ENCODE measurements at regions not wholly inside any gene's neighbourhood (a gene's known extent, or its start where the extent isn't known, plus 50 kb on each side); places are given as distances from the start of the nearest gene placed in this dataset.

DNA sequence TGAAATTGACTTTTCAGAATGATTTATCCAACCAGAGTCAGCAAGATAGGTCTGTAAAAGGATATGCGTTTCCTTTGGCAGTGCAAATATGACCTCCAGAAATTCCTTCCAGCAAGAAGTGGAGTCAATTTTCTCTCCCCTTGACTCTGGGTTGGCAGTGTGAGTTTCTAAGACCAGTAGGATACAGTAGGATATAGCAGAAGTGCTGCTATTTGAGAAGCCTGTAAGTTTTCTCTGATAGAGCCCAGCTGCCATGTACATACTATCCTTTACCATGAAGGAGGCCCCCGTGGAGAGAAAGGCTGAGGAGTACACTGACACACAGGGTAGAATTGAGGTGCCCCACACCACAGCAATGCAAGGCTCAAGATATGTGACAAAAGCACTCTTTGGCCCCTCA is 409.1 kb upstream of the PDZRN3 start:
- TF ChIP-seq, protein P1, sequence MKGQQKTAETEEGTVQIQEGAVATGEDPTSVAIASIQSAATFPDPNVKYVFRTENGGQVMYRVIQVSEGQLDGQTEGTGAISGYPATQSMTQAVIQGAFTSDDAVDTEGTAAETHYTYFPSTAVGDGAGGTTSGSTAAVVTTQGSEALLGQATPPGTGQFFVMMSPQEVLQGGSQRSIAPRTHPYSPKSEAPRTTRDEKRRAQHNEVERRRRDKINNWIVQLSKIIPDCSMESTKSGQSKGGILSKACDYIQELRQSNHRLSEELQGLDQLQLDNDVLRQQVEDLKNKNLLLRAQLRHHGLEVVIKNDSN (IDR thresholded peaks at IDR 0.05) = no peak
- no peak for TF ChIP-seq NFIC (IDR thresholded peaks at IDR 0.05)
- TF ChIP-seq ZBTB7A (IDR thresholded peaks at IDR 0.05; ENCODE audit: low read depth) = no peak
- no peak for TF ChIP-seq EP300 (IDR thresholded peaks at IDR 0.05; ENCODE audit: borderline replicate concordance)
- no peak for TF ChIP-seq EGR1 (IDR thresholded peaks at IDR 0.05)
- no peak for TF ChIP-seq YY1 (IDR thresholded peaks at IDR 0.05; ENCODE audit: low read depth)
- no peak for TF ChIP-seq FOXM1 (IDR thresholded peaks at IDR 0.05; ENCODE audit: borderline replicate concordance, low read depth)
- no peak for TF ChIP-seq CEBPB (IDR thresholded peaks at IDR 0.05)

DNA sequence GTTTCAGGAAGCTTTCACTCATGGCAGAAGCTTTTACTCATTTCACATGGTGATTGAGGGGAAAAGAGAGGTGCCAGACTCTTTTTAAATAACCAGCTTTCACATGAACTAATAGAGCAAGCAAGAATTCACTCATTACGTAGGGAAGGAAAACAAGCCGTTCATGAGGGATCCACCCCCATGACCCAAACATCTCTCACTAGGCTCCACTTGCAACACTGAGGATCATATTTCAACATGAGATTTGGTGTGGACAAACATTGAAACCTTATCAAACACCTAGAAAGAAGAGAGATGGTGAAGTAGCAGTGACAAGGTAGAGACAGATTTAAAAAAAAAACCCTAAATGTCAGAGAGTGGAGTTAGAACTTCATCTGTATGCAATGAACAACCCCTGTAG is 408.6 kb upstream of the PDZRN3 start:
- no peak for TF ChIP-seq CREB1 (IDR thresholded peaks at IDR 0.05; ENCODE audit: low read depth)
- TF ChIP-seq TEAD4 (IDR thresholded peaks at IDR 0.05) = no peak
- TF ChIP-seq, protein P2, sequence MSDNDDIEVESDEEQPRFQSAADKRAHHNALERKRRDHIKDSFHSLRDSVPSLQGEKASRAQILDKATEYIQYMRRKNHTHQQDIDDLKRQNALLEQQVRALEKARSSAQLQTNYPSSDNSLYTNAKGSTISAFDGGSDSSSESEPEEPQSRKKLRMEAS (IDR thresholded peaks at IDR 0.05) = no peak
- no peak for TF ChIP-seq RAD21 (IDR thresholded peaks at IDR 0.05; ENCODE audit: low read depth)
- no peak for TF ChIP-seq FOXM1 (IDR thresholded peaks at IDR 0.05; ENCODE audit: borderline replicate concordance, low read depth)
- no peak for TF ChIP-seq EGR1 (IDR thresholded peaks at IDR 0.05)
- no peak for TF ChIP-seq EP300 (IDR thresholded peaks at IDR 0.05; ENCODE audit: borderline replicate concordance)
- no peak for TF ChIP-seq CEBPB (IDR thresholded peaks at IDR 0.05)
- TF ChIP-seq, protein P1 (IDR thresholded peaks at IDR 0.05) = no peak
- TF ChIP-seq ZBTB7A (IDR thresholded peaks at IDR 0.05; ENCODE audit: low read depth) = no peak
- TF ChIP-seq, protein P3, sequence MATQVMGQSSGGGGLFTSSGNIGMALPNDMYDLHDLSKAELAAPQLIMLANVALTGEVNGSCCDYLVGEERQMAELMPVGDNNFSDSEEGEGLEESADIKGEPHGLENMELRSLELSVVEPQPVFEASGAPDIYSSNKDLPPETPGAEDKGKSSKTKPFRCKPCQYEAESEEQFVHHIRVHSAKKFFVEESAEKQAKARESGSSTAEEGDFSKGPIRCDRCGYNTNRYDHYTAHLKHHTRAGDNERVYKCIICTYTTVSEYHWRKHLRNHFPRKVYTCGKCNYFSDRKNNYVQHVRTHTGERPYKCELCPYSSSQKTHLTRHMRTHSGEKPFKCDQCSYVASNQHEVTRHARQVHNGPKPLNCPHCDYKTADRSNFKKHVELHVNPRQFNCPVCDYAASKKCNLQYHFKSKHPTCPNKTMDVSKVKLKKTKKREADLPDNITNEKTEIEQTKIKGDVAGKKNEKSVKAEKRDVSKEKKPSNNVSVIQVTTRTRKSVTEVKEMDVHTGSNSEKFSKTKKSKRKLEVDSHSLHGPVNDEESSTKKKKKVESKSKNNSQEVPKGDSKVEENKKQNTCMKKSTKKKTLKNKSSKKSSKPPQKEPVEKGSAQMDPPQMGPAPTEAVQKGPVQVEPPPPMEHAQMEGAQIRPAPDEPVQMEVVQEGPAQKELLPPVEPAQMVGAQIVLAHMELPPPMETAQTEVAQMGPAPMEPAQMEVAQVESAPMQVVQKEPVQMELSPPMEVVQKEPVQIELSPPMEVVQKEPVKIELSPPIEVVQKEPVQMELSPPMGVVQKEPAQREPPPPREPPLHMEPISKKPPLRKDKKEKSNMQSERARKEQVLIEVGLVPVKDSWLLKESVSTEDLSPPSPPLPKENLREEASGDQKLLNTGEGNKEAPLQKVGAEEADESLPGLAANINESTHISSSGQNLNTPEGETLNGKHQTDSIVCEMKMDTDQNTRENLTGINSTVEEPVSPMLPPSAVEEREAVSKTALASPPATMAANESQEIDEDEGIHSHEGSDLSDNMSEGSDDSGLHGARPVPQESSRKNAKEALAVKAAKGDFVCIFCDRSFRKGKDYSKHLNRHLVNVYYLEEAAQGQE (IDR thresholded peaks at IDR 0.05; ENCODE audit: low read depth) = no peak
- no peak for TF ChIP-seq TAF1 (IDR thresholded peaks at IDR 0.05; ENCODE audit: low read depth)
- no peak for TF ChIP-seq TCF12 (IDR thresholded peaks at IDR 0.05; ENCODE audit: low read depth)
- TF ChIP-seq NFIC (IDR thresholded peaks at IDR 0.05) = no peak
- TF ChIP-seq YY1 (IDR thresholded peaks at IDR 0.05; ENCODE audit: low read depth) = no peak

DNA sequence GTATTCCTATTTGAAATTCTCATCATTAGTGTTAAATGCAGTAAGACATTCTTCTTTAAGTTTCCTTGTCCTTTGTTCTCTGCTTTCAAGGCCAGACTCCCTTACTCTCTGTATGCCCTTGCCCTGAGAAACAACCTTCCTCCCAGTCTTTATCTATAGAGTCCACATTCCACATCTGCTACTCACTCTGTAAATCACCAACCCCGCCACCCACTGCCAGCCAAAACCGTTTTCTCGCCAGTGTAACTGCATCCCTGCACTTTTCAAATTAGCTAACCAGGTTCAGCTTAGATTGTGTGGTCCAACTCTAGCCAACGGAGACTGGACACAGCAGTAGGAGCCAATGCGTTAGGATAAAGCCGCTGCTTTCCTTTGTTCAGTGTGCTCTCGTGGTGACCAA is 402.4 kb upstream of the PDZRN3 start:
- TF ChIP-seq EP300 (IDR thresholded peaks at IDR 0.05; ENCODE audit: borderline replicate concordance) (no peak), EGR1 (IDR thresholded peaks at IDR 0.05) (no peak), TAF1 (IDR thresholded peaks at IDR 0.05; ENCODE audit: low read depth) (no peak), TEAD4 (IDR thresholded peaks at IDR 0.05) (no peak), ZBTB7A (IDR thresholded peaks at IDR 0.05; ENCODE audit: low read depth) (no peak), RAD21 (IDR thresholded peaks at IDR 0.05; ENCODE audit: low read depth) (no peak), YY1 (IDR thresholded peaks at IDR 0.05; ENCODE audit: low read depth) (no peak), TCF12 (IDR thresholded peaks at IDR 0.05; ENCODE audit: low read depth) (no peak), CEBPB (IDR thresholded peaks at IDR 0.05) (no peak), NFIC (IDR thresholded peaks at IDR 0.05) (no peak), FOXM1 (IDR thresholded peaks at IDR 0.05; ENCODE audit: borderline replicate concordance, low read depth) (no peak), CREB1 (IDR thresholded peaks at IDR 0.05; ENCODE audit: low read depth) (no peak)
- TF ChIP-seq, protein P3 (IDR thresholded peaks at IDR 0.05; ENCODE audit: low read depth) = no peak
- TF ChIP-seq, protein P1 (IDR thresholded peaks at IDR 0.05) = no peak
- TF ChIP-seq, protein P2 (IDR thresholded peaks at IDR 0.05) = no peak

DNA sequence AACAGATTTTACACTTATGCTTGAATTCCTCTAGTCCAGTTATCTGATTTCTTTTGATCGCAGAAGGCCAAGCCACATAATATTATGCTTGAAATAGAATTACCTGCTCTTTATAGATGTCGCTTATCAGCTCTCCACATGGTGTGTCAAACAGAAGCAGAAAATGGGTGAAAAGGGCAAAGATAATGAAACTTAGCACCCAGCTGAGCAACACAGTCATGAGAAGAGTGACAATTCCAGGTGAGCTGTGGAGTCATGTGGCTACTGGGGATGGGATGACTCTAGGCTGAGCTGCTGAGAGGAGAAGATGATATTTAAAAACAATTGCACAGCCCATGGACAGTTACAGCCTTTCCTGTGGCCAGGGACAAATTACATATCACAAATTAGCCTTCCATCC is 398.7 kb upstream of the PDZRN3 start:
- TF ChIP-seq RAD21 (IDR thresholded peaks at IDR 0.05; ENCODE audit: low read depth) (no peak), NFIC (IDR thresholded peaks at IDR 0.05) (no peak), ZBTB7A (IDR thresholded peaks at IDR 0.05; ENCODE audit: low read depth) (no peak), EP300 (IDR thresholded peaks at IDR 0.05; ENCODE audit: borderline replicate concordance) (no peak), EGR1 (IDR thresholded peaks at IDR 0.05) (no peak), TCF12 (IDR thresholded peaks at IDR 0.05; ENCODE audit: low read depth) (no peak), FOXM1 (IDR thresholded peaks at IDR 0.05; ENCODE audit: borderline replicate concordance, low read depth) (no peak), CREB1 (IDR thresholded peaks at IDR 0.05; ENCODE audit: low read depth) (no peak), CEBPB (IDR thresholded peaks at IDR 0.05) (no peak), TAF1 (IDR thresholded peaks at IDR 0.05; ENCODE audit: low read depth) (no peak), YY1 (IDR thresholded peaks at IDR 0.05; ENCODE audit: low read depth) (no peak), TEAD4 (IDR thresholded peaks at IDR 0.05) (no peak)
- TF ChIP-seq, protein P1 (IDR thresholded peaks at IDR 0.05) = no peak
- TF ChIP-seq, protein P3 (IDR thresholded peaks at IDR 0.05; ENCODE audit: low read depth) = no peak
- TF ChIP-seq, protein P2 (IDR thresholded peaks at IDR 0.05) = no peak

Measured in Ishikawa (cell line).